A673 (cell line): ENCODE measurements at regions not wholly inside any gene's neighbourhood (a gene's known extent, or its start where the extent isn't known, plus 50 kb on each side); places are given as distances from the start of the nearest gene placed in this dataset.
"Not testable (repeated sequence)": the region's sequence is repeated elsewhere in the genome, so short reads cannot be mapped to it uniquely, and the experiment has no call there.

Experiments
- BruUV-seq: library from RNA; stranded (reverse); fragments of 400-500 nt; replicated peaks from 2 replicates; lab custom pipeline; 2021; lab: Mats Ljungman, UMichigan
- CTCF ChIA-PET: fragments of 300-600 bp; sonication (Branson Sonifier 250); formaldehyde crosslinking; loops from one replicate; lab custom pipeline; 2022; ENCODE audit warnings: antibody characterized with exemption; lab: Charles Lee
- POLR2A ChIA-PET: fragments of 300-600 bp; sonication (Branson Sonifier 250); formaldehyde crosslinking; loops from one replicate; lab custom pipeline; 2022; ENCODE audit warnings: antibody characterized with exemption; ENCODE audit not compliant: low non-redundant PET; lab: Charles Lee
- DNase-seq: peaks from one replicate; pipeline ENCODE4 v3.0.0-alpha.2; 2015; ENCODE audit warnings: low spot score
- H3K27ac ChIP-seq: fragments of 200-600 bp; sonication (generic); 2 replicates; pipeline ENCODE4 v1.5.1; 2016; ENCODE audit warnings: mixed run types, low read depth, mild to moderate bottlenecking, mixed read lengths, antibody characterized with exemption, low read length; ENCODE audit not compliant: poor library complexity, severe bottlenecking
- H3K27me3 ChIP-seq: fragments of 200-600 bp; sonication (generic); replicated peaks from 2 replicates; pipeline ENCODE4 v1.6.1; 2017; ENCODE audit warnings: mixed run types, low read depth, mild to moderate bottlenecking, mixed read lengths, antibody characterized with exemption, low read length; ENCODE audit not compliant: insufficient read depth, poor library complexity
- H3K36me3 ChIP-seq: fragments of 200-600 bp; sonication (generic); 2 replicates; pipeline ENCODE4 v1.6.1; 2016; ENCODE audit warnings: mixed run types, mild to moderate bottlenecking, mixed read lengths, antibody characterized with exemption, low read length; ENCODE audit not compliant: insufficient read depth, poor library complexity, severe bottlenecking
- H3K4me1 ChIP-seq: fragments of 200-600 bp; sonication (generic); 2 replicates; pipeline ENCODE4 v1.6.1; 2017; ENCODE audit warnings: mixed run types, mild to moderate bottlenecking, mixed read lengths, antibody characterized with exemption, low read length; ENCODE audit not compliant: insufficient read depth, poor library complexity, severe bottlenecking
- H3K4me3 ChIP-seq: fragments of 200-600 bp; sonication (generic); 2 replicates; pipeline ENCODE4 v1.5.1; 2016; ENCODE audit warnings: low read depth, mixed run types, mild to moderate bottlenecking, mixed read lengths, low read length; ENCODE audit not compliant: poor library complexity, severe bottlenecking
- H3K9me3 ChIP-seq: fragments of 200-600 bp; sonication (generic); 2 replicates; pipeline ENCODE4 v1.6.1; 2016; ENCODE audit warnings: mixed run types, low read depth, mild to moderate bottlenecking, mixed read lengths, antibody characterized with exemption, low read length; ENCODE audit not compliant: poor library complexity, severe bottlenecking
- CTCF ChIP-seq: fragments of 300-800, 200-600 bp; sonication (generic); conservative IDR thresholded peaks from 2 replicates; pipeline ENCODE4 v1.5.1; 2017; ENCODE audit warnings: low read depth, mild to moderate bottlenecking, antibody characterized with exemption, low read length, moderate library complexity, mixed read lengths
- EZH2 ChIP-seq: fragments of 200-600 bp; sonication (generic); IDR thresholded peaks from 2 replicates; pipeline ENCODE4 v1.6.1; 2017; ENCODE audit warnings: borderline replicate concordance, low read depth, mild to moderate bottlenecking, mixed read lengths, antibody characterized with exemption, low read length; ENCODE audit not compliant: poor library complexity, severe bottlenecking
- intact Hi-C: fragments of 100-400 bp; cut with micrococcal nuclease; formaldehyde crosslinking; loops from one replicate; pipeline ENCODE4 v1.10.0; 2022; ENCODE audit not compliant: unreplicated experiment

GRCh38 chr1:21372383-21372782, 67.6 kb upstream of the NBPF3 start:
- Histone ChIP-seq H3K36me3 (no peaks in the 10 kb centered on the region), H3K4me1 (no peaks in the 10 kb centered on the region), H3K9me3 (no peaks in the 10 kb centered on the region), H3K27me3 (no peaks in the 10 kb centered on the region), H3K4me3 (no peak overlapping the region), H3K27ac (no peak overlapping the region)
- intact Hi-C loops, result loop anchor here (5.0 kb wide), 3 partner anchors 160 to 220 kb away; no protein-coding TSS in a partner anchor
- TF ChIP-seq EZH2, result no peak
- TF ChIP-seq CTCF, result no peak
- no peak for DNase-seq
- BruUV-seq, result no TSS peak
- CTCF ChIA-PET, result interaction anchor here (1.7 kb wide), 1 partner anchor 155 kb away, joined by 3 read pairs; no protein-coding TSS in a partner anchor
- POLR2A ChIA-PET, result no interaction called here

GRCh38 chr1:21369905-21370304, 70.0 kb upstream of the NBPF3 start:
- H3K27ac ChIP-seq, result no peak overlapping the region
- H3K27me3 ChIP-seq, result no peaks in the 10 kb centered on the region
- no peaks in the 10 kb centered on the region for H3K4me1 ChIP-seq
- no peaks in the 10 kb centered on the region for H3K9me3 ChIP-seq
- no peak for TF ChIP-seq CTCF
- no peak for TF ChIP-seq EZH2
- intact Hi-C loops, result loop anchor here (2.0 to 5.0 kb wide), 4 partner anchors 137 to 222 kb away; no protein-coding TSS in a partner anchor
- ChIA-PET CTCF (interaction anchor here (0.7 to 0.9 kb wide), 2 partner anchors 115 to 226 kb away, joined by 3 to 4 read pairs; no protein-coding TSS in a partner anchor), POLR2A (interaction anchor here (0.5 to 0.6 kb wide), 2 partner anchors 22 to 238 kb away, joined by 3 to 13 read pairs; no protein-coding TSS in a partner anchor)
- no TSS peak for BruUV-seq
- H3K4me3 ChIP-seq, result no peak overlapping the region
- no peak for DNase-seq
- no peaks in the 10 kb centered on the region for H3K36me3 ChIP-seq

- peak; percentile 86 for DNase-seq
- H3K4me3 ChIP-seq, result no peak overlapping the region
- no TSS peak for BruUV-seq
- H3K9me3 ChIP-seq, result no peaks in the 10 kb centered on the region
- H3K27ac ChIP-seq, result no peak overlapping the region
- ChIA-PET CTCF (interaction anchor here (0.5 to 4.3 kb wide), 16 partner anchors 12 to 1190 kb away, joined by 3 to 48 read pairs (median 4); partner anchors contain the start of gene HP1BP3), POLR2A (interaction anchor here (0.6 kb wide), 1 partner anchor 1171 kb away, joined by 3 read pairs; no protein-coding TSS in a partner anchor)
- H3K27me3 ChIP-seq, result no peaks in the 10 kb centered on the region
- intact Hi-C loops, result loop anchor here (1.0 to 2.0 kb wide), 2 partner anchors 113 to 136 kb away; no protein-coding TSS in a partner anchor
- no peaks in the 10 kb centered on the region for H3K36me3 ChIP-seq
- peak; percentile 98 for TF ChIP-seq CTCF
- TF ChIP-seq EZH2, result no peak
- H3K4me1 ChIP-seq, result no peaks in the 10 kb centered on the region
Observed at GRCh38 chr1:21368515-21369289, 71.2 kb upstream of the NBPF3 start.

GRCh38 chr1:21367973-21368514, 71.9 kb upstream of the NBPF3 start:
- not testable (repeated sequence) for H3K27me3 ChIP-seq, H3K4me1 ChIP-seq, DNase-seq, BruUV-seq, H3K27ac ChIP-seq, H3K9me3 ChIP-seq, H3K36me3 ChIP-seq, H3K4me3 ChIP-seq
- intact Hi-C loops, result loop anchor here (1.0 to 2.0 kb wide), 2 partner anchors 113 to 135 kb away; no protein-coding TSS in a partner anchor
- ChIA-PET CTCF (interaction anchor here (0.6 to 4.3 kb wide), 10 partner anchors 13 to 238 kb away, joined by 4 to 48 read pairs (median 5); no protein-coding TSS in a partner anchor), POLR2A (interaction anchor here (0.6 kb wide), 1 partner anchor 1171 kb away, joined by 3 read pairs; no protein-coding TSS in a partner anchor)
